Left kidney (tissue), 1 donor: ENCODE measurements at regions not wholly inside any gene's neighbourhood (a gene's known extent, or its start where the extent isn't known, plus 50 kb on each side); places are given as distances from the start of the nearest gene placed in this dataset.

Experiments
- DNase-seq: peaks from one replicate; pipeline ENCODE4 v3.0.0-alpha.2; 2013

- no peak for DNase-seq
Measured at GRCh38 chr2:12083713-12084419, 337.4 kb downstream of the LPIN1 start.

- no peak for DNase-seq
Measured at GRCh38 chr2:12087175-12087574, 340.7 kb downstream of the LPIN1 start.

- no peak for DNase-seq
Measured at GRCh38 chr2:12087671-12088380, 341.4 kb downstream of the LPIN1 start.

- DNase-seq, result no peak
Measured at GRCh38 chr2:12089001-12089400, 342.6 kb downstream of the LPIN1 start.

GRCh38 chr2:12089496-12089895 is 343.1 kb downstream of the LPIN1 start:
- no peak for DNase-seq

GRCh38 chr2:12090072-12090471 is 343.6 kb downstream of the LPIN1 start:
- no peak for DNase-seq

- no peak for DNase-seq
Measured at GRCh38 chr2:12090590-12090989, 344.2 kb downstream of the LPIN1 start.

- no peak for DNase-seq
Measured at GRCh38 chr2:12091201-12091806, 344.9 kb downstream of the LPIN1 start.

GRCh38 chr2:12094134-12094533 is 347.7 kb downstream of the LPIN1 start:
- no peak for DNase-seq

- DNase-seq, result no peak
Measured at GRCh38 chr2:12096051-12096787, 349.8 kb downstream of the LPIN1 start.

- no peak for DNase-seq
Measured at GRCh38 chr2:12096788-12097449, 350.5 kb downstream of the LPIN1 start.

GRCh38 chr2:12097859-12098258 is 351.4 kb downstream of the LPIN1 start:
- no peak for DNase-seq

- DNase-seq, result no peak
Measured at GRCh38 chr2:12099374-12099773, 352.9 kb downstream of the LPIN1 start.

- DNase-seq, result no peak
Measured at GRCh38 chr2:12102679-12103078, 356.2 kb downstream of the LPIN1 start.

GRCh38 chr2:12105180-12105579 is 358.7 kb downstream of the LPIN1 start:
- no peak for DNase-seq

- DNase-seq, result no peak
Measured at GRCh38 chr2:12106440-12107080, 360.1 kb downstream of the LPIN1 start.

GRCh38 chr2:12107321-12107720 is 360.9 kb downstream of the LPIN1 start:
- no peak for DNase-seq

- DNase-seq, result no peak
Measured at GRCh38 chr2:12107939-12108338, 361.5 kb downstream of the LPIN1 start.

- DNase-seq, result no peak
Measured at GRCh38 chr2:12109363-12110017, 363.1 kb downstream of the LPIN1 start.

- no peak for DNase-seq
Measured at GRCh38 chr2:12110074-12110473, 363.6 kb downstream of the LPIN1 start.

- no peak for DNase-seq
Measured at GRCh38 chr2:12110481-12110880, 364.0 kb downstream of the LPIN1 start.
